ENCODE measurements at regions not wholly inside any gene's neighbourhood (a gene's known extent, or its start where the extent isn't known, plus 50 kb on each side); places are given as distances from the start of the nearest gene placed in this dataset.
"Not testable (repeated sequence)": the region's sequence is repeated elsewhere in the genome, so short reads cannot be mapped to it uniquely, and the experiment has no call there.

DNA sequence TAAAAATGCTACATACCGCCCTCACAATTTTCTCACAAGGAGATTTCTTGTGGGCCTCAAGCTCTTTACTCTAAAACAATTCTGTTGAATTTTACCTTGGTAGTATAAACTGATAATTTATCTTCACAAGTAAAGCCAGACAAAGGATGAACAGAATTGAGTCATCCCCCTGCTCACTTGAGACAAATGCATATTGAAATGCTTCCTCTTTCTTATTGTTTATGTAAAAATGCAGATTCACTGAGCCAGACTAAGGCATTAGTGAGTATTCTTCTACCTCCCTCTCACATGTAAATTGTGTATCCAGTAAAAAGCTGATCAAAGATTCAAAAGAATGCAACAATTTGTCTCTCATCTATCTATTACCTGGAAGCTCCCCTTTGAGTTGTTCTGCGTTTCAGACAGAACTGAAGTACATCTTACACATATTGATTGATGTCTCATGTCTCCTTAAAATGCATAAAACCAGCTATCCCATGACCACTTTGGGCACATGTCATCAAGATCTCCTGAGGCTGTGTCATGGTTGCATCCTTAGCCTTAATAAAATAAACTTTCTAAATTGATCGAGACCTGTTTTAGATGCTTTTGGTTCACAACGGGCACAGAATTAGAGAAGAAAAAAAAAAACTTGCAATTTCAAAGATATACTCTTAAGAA is 743.1 kb upstream of the B3GALT2 start:
- DNase-seq = no peak

DNA sequence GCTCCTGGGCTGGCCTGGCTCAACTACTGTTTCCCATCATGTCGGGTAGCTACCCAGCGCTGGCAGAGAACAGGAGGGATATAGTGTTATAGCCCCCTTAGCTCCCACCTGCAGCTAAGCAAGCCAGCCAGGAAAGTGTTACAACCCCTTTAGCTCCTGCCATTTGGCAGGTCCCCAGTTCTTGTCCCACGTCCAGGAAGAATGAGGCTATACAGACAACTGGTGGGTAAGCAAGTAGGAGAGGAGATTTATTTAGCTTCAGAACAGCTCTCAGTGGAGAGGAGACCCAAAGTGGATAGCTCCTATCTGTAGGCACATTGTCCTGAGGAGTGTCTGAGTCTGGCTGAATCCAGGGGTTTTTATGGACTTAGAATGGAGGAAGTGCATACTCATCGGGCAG is 741.1 kb upstream of the B3GALT2 start:
- no peak for DNase-seq

DNA sequence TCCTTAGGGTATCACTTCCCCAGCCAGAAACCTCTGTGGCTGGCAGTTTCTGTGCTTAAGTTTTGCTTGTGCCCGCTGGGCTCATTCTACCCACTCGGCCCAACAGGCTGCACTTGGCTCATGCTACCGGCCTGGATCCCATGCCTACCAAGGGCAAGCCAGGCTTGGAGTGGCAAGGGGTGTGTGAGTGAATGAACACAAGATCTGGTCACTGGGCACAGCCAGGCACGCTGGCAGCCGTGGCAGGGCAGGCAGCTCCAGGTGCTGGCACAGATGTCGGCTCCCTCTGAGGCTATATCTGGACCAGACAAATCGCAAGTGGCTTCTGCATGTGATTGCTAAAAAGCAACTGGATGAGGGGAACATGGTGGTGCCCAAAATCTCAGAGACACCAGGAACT is 740.5 kb upstream of the B3GALT2 start:
- no peak for DNase-seq

DNA sequence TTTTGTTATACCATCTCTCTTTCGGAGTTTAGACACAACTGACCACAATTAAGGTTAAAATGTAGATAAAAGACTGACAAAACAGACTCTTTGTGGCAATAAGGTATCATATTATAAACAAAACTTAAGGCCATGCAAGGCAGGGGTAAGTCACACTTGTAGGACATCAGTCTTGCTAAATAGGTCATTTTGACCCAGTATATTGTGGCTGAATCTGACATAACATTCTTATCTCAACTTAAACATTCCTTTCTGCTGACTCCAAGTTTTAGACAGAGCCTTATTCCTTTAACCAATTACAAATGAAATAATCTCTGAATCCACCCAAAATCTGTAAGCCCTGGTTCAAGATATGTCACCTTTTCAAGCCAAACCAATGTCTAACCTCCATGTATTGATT is 733.4 kb upstream of the B3GALT2 start:
- no peak for DNase-seq

DNA sequence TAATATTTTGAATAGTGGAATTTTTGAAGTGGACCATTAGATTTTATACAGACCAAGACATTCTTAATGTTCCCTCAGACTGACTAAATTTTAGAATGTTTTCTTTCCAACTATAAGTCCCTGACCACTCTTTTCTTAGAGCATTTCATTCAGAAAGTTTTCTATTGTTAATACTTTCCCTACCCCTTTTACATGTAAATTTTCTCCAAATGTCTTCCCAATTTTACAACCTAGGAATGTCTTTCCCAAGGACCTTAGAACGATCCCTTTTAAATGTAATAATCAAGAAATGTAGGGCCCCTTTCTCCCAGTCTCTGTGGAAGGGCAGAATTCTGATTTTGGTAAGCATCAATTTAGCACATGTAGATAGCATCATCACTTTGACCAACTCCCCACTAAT is 730.0 kb upstream of the B3GALT2 start:
- no peak for DNase-seq

DNA sequence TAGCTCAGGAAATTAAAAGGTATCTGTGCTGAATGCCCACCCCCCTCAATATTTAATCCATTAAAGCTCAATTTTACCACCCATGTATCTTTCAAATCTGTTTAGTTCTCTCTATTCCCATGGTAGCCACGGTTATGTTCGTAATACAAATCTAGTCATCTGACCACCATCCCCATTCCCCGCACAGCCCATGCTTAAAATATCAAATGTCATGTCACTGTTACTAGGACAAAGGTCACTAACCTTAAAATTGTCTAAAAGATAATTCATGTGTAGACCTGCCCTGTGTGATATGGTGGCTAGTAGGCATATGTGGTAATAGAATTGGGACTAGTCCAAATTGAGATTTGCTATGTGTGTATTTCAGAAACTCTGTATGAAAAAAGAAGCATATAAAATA is 728.5 kb upstream of the B3GALT2 start:
- DNase-seq = no peak

DNA sequence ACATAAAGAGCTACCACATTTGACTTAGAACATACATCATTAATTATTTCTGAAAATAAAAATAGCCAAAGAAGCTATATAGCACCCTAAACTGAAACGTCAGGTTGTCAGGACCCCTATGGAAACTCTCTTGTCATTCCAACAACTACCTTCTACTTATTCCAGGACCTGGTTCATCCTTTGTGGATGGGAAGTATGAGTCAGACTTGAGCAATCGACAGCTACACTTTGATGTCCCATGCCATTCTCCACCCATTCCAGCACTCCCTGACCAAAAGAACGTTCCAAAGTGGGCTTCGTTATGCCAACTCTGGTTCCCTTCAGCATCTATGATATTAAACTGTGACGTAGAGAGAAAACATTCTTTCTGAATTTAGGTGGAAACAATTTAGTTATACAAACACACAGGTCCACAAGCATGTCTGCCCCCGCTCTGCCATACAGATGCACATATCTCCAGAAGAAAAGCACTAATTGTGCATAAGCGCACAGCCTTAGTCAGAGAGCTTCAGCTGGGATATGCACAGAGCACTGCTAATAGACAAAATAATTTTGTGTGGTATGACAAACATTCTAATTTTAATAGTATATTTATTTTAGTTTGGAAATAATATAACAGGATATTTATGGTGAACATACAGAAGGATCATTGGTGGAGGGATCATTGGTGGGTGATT is 723.1 kb upstream of the B3GALT2 start:
- DNase-seq = no peak

DNA sequence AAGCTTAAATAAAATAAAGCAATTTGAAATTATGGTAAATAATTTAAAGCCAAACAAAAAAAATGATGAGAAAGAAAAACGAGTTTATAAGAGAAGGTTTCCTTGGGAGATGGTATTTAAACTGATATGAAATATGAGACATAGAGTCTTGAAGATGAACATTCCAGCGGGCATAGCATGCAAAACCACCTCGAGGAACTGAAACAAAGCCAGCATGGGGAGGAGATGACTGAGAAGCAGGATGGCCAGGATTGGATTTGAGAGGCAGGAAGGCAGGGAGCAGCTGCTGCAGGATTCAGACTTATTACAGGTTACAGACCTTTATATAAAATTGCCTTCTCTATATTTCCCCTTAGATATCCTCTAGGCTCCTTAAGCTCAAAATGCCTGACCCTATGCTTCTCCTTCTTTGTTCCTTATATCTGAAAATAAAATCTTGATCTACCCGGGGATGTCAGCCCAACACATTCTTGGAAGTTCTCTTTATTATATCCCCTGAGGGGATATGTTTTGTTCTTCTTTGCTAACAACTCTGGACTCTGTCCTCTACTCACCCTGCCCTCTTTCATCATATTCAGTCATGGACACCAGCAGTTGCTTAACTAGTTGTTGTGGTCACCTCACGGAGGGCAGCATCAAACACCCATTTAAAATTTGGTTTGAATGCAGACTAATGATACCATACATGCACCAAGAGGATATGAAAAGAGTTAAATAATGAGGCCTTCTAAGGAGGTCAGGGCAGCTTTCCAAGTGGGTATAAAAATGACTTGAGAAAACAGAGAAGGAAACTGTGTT is 719.1 kb upstream of the B3GALT2 start:
- DNase-seq = no peak

DNA sequence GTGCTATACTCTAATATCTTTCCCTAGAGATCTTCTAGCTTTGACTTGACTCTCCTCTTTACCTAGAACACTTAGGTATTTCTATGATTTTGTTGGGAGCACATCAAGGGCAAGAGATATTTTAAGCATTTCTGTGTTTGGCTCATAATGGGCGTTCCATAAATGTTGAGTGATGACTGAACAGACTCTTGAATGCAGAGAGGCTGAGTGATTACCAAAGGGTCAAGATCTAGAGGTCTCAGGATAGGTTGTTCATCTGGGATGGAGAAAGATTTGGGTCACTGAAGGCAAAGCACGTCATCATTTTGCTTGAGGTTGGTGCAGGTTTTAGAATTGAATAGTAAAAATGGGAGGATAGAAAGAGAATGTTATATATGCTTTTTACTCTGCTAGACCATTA is 705.4 kb upstream of the B3GALT2 start:
- DNase-seq = no peak

DNA sequence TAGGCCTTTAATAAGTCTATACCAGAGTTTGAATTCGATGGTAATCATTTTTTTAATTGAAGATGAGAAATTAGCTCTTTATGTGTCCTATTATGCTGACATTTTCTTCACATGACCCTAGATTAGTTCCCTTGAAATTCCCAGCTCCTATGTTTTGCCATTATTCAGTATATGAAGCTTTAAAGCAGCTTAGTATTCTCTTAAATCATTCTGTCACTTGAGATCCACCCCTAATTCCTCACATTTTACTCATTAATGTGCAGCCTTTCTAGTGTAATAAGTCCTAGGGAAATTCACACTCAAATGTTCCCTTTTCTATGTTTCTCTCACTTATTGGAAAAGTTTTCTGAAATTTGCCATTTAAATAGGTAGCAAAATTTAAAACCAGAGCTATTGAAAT is 704.5 kb upstream of the B3GALT2 start:
- no peak for DNase-seq

DNA sequence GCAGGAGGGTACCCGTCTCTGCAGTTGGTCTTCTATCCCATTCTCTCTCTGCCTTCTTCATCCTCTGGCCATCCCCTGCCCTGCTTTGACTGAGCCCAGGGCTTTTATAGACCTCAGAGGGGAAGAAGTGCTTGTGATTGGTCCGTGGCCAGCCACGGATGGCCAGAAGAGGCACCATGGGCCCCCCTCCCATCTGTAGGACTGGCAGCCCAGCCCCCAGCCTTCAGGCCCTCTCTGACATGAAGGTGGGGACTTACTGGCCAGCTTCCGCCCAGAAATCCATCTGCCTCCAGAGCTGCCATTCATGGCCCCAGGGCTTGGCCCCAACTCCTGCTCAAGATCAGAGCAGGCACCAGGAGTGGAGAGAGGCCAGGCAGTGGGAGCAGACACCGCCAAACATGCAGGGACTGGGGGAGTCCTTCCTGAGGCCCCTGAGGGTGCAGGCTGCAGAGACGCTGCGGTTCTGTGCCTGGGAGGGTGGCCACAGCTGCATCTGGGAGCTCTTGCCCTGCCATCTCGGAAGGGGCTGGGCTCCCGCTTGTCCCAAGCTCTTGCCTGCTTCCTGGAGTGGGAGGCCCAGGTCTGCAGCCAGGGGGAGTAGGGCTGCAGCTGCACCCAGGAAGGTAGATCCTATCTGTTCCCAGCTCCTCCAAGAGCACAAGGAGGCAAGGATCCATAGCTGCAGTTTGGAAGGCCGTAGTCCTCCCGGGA is 698.6 kb upstream of the B3GALT2 start:
- DNase-seq = no peak

DNA sequence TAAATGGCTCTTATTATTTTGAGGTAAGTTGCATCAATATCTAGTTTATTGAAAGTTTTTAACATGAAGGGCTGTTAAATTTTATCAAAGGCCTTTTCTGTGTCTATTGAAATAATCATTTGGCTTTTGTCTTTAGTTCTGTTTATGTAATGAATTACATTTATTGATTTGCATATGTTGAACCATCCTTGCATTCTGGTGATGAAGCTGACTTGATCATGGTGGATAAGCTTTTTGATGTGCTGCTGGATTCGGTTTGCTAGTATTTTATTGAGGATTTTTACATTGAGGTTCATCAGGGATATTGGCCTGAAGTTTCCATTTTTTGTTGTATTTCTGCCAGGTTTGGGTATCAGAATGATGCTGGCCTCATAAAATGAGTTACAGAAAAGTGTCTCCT is 691.5 kb upstream of the B3GALT2 start:
- not testable (repeated sequence) for DNase-seq

DNA sequence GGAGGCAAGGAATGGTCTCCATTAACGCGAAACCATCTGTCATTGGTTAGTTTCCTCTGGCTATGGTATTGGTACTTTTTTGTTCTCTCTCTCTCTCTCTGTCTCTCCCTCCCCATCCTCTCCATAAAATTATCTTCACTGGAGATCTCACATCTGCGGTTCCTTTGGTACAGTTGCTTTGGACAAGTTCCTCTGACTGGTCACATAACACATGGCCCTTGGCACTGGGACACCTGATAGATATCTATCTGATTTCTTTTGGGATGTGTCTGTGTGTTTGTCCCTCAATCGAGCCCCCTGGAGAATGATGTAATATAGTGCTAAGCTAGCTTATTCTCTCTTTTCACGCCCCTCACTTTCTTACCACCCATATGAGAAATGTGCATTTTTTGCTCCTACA is 682.0 kb upstream of the B3GALT2 start:
- DNase-seq = no peak

DNA sequence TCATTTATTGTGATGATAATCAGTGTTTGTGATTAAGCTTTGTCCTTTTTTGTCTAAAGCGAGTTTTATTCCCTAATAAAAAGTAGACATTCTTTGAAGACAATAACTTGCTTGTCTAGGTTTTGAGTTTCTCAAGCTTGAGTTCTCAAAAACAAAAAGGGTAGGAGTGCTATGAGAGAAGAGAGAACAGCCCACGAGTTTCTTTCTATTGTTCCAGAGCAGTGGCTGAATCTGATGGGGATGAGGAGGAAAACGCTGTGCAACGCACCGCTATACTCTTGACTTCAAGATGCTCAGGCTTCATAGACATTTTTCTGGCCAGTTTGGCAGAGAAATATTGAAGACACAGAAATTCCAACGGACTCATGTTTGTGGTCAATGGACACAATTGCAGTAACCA is 669.8 kb upstream of the B3GALT2 start:
- no peak for DNase-seq

DNA sequence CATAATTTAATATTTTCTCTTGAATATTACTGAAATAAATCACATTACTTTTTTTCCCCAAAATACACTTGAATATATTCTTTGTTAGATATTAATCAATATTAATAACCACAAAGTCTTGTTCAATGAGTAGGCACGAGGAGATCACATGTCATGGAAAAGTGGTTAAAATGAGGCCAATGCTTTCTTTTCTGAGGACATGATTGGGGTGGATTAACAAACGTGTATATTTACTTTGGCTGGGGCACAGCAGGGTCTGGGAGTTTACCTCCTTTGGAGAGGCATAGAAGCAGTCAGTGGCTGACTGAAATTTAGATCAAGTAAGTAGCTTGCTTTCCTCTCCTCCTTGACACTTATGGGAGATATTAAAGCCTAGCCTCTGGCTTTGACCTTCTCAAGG is 664.3 kb upstream of the B3GALT2 start:
- DNase-seq = no peak

DNA sequence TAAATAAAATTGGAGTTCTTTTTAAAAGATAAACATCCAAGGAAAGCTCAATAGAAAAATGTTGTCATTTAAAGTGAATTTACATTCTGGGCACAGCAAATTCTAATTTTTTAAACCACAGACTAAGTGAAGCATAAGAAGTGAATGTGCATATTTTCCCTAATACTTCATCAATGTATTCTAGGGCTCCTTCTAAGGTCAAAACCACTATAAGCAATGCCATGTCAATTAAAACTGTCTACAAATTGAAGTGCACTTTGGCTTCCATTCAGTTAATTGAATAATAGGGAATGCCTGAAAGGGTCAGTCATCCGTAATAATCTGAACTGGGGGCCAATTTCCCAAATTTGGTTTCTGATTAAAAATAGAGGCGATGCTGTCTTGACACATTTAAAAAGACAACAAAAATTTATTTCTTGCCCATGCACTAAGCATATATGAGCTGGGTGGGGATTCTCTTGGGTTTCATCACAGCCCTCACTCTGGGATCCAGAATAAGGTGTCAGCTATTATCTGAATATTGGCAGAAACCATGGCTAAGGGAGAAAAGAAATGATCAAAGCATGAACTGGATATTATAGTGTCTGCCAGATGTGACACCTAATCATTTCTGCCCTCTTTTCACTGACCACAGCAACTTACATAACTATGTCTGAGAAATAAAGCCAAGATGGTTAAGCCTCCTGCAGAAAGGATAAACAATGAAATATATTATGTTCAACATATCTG is 660.6 kb upstream of the B3GALT2 start:
- DNase-seq = no peak

DNA sequence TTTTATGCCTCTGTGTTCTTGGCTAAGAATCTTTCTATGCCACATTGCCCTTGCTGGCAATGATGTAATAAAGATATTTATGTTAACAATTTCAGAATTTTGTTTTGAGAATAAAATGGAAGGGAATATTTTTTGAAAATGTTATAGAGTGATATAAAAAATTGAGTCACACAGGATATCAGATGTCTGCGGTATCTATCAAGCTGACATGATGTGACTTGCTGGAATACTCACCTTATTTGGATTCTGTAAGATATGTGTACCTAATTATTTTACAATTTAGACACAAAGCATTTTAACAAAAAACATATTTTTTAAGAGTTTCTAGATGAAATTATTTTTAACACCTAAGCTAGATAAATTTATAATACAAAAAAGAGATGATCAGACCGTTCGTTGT is 660.0 kb upstream of the B3GALT2 start:
- DNase-seq = no peak

DNA sequence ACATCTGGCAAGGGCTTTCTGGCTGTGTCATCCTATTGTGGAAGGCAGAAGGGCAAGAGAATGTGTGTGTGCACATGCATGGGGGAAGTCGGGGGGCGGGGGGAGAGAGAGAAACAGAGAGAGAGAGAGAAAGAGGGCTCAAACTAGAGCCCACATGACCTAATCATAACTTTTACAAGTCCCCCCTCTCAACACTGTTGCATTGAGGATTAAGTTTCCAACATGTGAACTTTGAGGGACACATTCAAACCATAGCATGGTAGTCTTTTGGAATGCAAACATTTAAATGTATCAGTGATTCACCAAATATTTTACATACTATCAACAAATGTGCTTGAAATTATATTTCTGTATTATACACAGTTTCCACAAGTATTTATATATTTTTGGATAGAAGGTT is 655.4 kb upstream of the B3GALT2 start:
- DNase-seq = no peak

DNA sequence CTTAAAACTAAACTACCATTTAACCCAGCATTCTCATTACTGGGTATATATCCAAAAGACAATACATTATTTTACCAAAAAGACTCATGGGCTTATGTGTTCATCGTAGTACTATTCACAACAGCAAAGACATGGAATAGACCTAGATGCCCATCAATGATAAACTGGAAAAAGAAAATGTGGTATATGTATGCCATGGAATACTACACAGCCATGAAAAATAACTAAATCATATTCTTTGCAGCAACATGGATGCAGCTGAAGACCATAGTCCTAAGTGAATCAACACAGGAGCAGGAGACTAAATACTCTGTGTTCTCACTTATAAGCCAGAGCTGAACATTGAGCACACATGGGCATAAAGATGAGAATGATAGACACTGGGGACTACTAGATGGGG is 645.1 kb upstream of the B3GALT2 start:
- DNase-seq = no peak

DNA sequence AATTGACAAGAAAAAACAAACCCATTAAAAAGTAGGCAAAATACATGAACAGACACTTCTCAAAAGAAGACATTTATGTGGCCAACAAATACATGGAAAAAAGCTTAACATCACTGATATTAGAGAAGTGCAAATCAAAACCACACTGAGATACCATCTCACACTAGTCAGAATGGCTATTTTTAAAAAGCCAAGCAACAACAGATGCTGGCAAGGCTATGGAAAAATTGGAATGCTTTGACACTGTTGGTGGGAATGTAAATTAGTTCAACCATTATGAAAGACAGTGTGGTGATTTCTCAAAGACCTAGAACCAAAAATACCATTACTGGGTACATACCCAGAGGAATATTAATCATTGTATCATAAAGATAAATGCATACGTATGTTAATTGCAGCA is 641.1 kb upstream of the B3GALT2 start:
- no peak for DNase-seq

DNA sequence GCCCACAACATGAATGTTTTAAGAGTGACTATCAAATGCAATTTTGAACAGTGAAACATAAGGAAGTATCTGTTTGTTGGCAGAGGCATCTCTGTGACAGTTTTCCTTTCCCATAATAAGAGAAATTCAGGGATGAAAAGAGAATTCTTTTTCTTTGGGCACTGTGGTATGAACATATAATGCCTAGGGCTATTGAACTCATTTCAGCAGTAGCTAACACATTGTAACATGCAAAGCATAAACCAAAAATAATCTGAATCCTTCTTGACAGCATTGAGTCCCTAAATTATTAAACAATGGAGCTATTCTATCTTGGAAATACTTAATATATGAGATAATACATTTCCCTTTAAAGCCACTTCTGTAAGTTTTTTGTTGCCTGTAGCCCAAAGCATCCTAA is 633.0 kb upstream of the B3GALT2 start:
- DNase-seq = no peak

DNA sequence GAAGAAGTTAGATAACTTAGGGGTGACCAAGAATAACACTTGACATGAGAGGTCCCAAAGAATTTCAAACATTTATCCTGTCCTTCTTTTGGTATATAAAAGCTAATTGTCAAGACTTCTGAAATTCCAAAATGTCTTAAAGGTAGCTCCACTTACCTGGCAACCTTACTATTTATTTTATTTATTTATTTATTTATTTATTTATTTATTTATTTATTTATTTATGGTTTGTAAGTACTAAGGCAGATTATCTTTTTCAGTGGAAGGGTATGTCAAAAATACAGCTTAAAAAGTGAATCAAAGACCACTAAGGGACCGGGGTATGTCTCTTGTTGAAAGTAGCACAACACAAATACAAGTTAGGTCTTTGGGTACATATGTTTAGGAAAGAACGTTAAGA is 620.8 kb upstream of the B3GALT2 start:
- DNase-seq = no peak
